GM18499 (cell line): ENCODE measurements at regions not wholly inside any gene's neighbourhood (a gene's known extent, or its start where the extent isn't known, plus 50 kb on each side); places are given as distances from the start of the nearest gene placed in this dataset.
A peak's percentile ranks its signal among the peaks of the same experiment; 100 is the strongest.

ENCODE experiments used
- ATAC-seq: cut with Tn5 transposase; IDR thresholded peaks from one replicate; pipeline ENCODE4 v1.9.1; 2021; ENCODE audit warnings: moderate number of reproducible peaks; ENCODE audit not compliant: insufficient read depth, unreplicated experiment

- no peak for ATAC-seq
Observed at GRCh38 chr2:191598296-191598695, 79.6 kb upstream of the NABP1 start.

- no peak for ATAC-seq
Observed at GRCh38 chr2:191601060-191601459, 76.9 kb upstream of the NABP1 start.

- ATAC-seq = no peak
Observed at GRCh38 chr2:191604154-191604553, 73.8 kb upstream of the NABP1 start.

- no peak for ATAC-seq
Observed at GRCh38 chr2:191607096-191607495, 70.8 kb upstream of the NABP1 start.

- no peak for ATAC-seq
Observed at GRCh38 chr2:191610756-191611155, 67.2 kb upstream of the NABP1 start.

- peak; percentile 96 for ATAC-seq
Observed at GRCh38 chr2:191611614-191612013, 66.3 kb upstream of the NABP1 start.

GRCh38 chr2:191612496-191612895 is 65.4 kb upstream of the NABP1 start:
- no peak for ATAC-seq

- no peak for ATAC-seq
Observed at GRCh38 chr2:191614759-191615158, 63.2 kb upstream of the NABP1 start.

GRCh38 chr2:191615596-191615995 is 62.3 kb upstream of the NABP1 start:
- ATAC-seq = no peak

- peak; percentile 98 for ATAC-seq
Observed at GRCh38 chr2:191617575-191617974, 60.4 kb upstream of the NABP1 start.

GRCh38 chr2:191618046-191618780 is 59.7 kb upstream of the NABP1 start:
- no peak for ATAC-seq

- ATAC-seq = no peak
Observed at GRCh38 chr2:191618786-191619185, 59.1 kb upstream of the NABP1 start.

- ATAC-seq = no peak
Observed at GRCh38 chr2:191620144-191620543, 57.8 kb upstream of the NABP1 start.

- ATAC-seq = no peak
Observed at GRCh38 chr2:191622374-191623320, 55.3 kb upstream of the NABP1 start.

GRCh38 chr2:191625016-191625415 is 52.9 kb upstream of the NABP1 start:
- no peak for ATAC-seq

GRCh38 chr2:191625446-191625845 is 52.5 kb upstream of the NABP1 start:
- no peak for ATAC-seq

- no peak for ATAC-seq
Observed at GRCh38 chr2:191626497-191627151, 51.3 kb upstream of the NABP1 start.

GRCh38 chr2:191627518-191627917 is 50.4 kb upstream of the NABP1 start:
- ATAC-seq = no peak
